ENCODE measurements at regions not wholly inside any gene's neighbourhood (a gene's known extent, or its start where the extent isn't known, plus 50 kb on each side); places are given as distances from the start of the nearest gene placed in this dataset.

DNA sequence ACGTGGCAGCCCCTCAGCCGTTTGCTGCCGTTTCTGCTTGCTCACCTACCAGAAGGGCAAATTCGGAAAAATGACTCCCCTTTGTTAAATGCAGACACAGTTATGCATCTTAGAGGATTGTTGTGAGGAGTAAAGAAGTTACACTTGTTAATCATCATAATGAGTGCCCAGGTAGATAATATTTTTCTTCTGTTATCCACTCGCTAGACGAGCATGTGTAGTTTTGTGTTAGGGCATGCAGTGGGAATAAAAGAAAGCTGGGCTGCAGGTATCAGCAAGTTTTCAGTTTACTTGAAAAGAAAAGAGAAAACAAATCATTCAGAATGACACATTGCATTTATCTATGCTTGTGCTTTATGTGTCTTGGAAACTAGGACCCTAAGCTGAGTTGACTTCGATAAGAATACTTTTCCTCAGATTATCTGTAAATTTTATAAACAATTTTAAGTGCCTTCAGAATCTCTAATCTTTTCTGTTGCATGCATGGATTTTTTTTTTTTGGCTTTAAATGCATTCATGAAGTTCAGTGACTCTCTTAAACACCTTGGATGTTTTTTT is 365.3 kb downstream of the QKI start:
- no peaks in the 10 kb centered on the region for H3K4me1 Mint-ChIP-seq
- H3K4me3 Mint-ChIP-seq = no peak overlapping the region
- no peaks in the 10 kb centered on the region for H3K9me3 Mint-ChIP-seq
- no peaks in the 10 kb centered on the region for H3K36me3 Mint-ChIP-seq
- H3K27ac Mint-ChIP-seq = no peak overlapping the region
- H3K27me3 Mint-ChIP-seq = peaks cover 5% of the 10 kb centered on the region

DNA sequence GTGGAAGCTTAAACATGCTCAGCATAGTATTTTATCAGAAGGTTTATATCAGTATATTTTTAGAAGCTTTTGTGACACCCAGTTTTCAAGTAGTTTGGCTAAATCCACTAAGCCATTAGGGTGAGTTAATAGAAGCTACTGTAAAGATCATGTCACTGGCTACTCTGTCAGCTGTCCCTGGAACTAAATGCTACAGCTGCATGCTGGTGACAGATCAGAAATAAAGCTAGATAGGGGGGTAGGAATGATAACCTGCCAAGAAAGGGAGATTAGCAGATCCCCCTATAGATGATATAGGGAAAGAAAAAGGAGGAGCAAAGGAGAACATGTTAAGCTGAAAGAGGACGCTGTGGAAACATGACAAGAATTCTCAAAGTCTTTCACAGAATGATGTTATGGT is 363.2 kb downstream of the QKI start:
- Mint-ChIP-seq H3K9me3 (no peaks in the 10 kb centered on the region), H3K4me3 (no peak overlapping the region), H3K36me3 (no peaks in the 10 kb centered on the region), H3K4me1 (no peaks in the 10 kb centered on the region), H3K27ac (no peak overlapping the region), H3K27me3 (peaks cover 5% of the 10 kb centered on the region)

DNA sequence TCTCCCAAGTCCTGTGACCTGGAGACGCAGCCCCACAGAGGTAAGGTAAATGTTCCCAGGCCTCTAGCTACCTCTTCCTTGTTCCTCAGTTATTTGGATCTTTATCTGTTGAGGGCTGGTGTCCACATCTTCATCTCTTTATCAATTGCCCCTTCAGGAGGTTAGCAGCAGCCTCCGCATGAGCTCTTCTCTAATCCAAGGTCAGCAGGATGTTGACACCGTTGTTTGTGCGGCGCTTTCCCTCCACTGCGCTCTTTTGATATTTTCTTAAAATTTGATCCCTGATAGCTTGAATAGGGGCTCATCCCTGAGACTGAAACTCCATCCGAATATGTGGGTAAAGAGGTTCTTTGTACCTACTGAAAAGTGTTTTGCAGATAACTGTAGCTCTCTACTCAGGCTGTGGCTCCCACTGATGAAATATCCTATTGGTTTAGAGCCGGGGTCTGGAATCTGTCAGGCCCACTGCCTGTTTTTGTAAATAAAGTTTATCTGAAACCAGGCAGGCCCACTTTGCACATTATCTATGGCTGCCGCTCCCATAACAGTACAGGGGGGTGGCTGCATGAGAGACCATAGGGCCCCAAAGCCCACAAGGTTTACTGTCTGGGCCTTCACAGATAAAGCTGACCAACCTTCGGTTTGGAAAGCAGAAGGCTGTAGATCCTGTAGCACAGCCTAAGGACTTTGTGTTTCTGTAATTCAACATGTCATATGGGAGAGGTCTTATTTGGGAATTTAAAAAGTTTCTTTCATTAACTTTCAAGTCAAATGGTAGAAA is 362.6 kb downstream of the QKI start:
- Mint-ChIP-seq H3K27ac (no peak overlapping the region), H3K4me1 (no peaks in the 10 kb centered on the region), H3K9me3 (no peaks in the 10 kb centered on the region), H3K36me3 (no peaks in the 10 kb centered on the region), H3K4me3 (no peak overlapping the region), H3K27me3 (peaks cover 5% of the 10 kb centered on the region)

DNA sequence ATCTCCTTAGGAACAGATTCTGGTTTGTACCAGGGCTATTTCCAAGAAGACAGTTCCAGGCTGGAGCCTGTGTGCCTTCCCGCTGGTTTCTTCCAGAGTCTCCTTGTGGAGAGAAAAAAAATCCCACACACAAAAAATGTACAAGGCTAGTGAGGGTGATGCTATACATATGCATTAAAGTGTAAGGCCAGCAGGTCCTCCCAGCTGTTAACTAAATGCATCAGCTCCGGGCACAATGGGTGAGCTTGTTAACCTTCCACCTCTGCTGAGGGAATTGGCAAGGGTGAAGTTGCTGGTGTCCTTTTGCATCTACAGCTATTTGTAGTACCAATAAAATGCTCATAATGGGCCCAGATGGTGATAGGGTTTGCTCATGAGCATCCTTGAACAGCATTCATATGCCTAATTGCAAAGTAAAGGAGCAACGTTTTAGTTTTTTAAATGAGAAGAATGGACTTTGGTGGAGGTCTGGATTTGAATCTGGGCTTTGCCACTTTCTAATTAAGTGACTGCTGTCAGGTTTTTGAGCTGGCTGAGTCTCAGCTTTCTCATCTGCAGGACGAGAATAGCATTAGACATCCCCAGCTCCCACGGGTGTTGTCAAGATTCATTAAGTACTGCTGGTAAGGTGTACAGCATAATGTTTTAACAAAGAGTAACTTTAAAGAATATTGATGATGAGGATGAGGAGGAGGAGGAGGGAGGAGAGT is 361.8 kb downstream of the QKI start:
- Mint-ChIP-seq H3K4me3 (no peak overlapping the region), H3K27me3 (peaks cover 5% of the 10 kb centered on the region), H3K9me3 (no peaks in the 10 kb centered on the region), H3K27ac (no peak overlapping the region), H3K36me3 (no peaks in the 10 kb centered on the region), H3K4me1 (no peaks in the 10 kb centered on the region)

DNA sequence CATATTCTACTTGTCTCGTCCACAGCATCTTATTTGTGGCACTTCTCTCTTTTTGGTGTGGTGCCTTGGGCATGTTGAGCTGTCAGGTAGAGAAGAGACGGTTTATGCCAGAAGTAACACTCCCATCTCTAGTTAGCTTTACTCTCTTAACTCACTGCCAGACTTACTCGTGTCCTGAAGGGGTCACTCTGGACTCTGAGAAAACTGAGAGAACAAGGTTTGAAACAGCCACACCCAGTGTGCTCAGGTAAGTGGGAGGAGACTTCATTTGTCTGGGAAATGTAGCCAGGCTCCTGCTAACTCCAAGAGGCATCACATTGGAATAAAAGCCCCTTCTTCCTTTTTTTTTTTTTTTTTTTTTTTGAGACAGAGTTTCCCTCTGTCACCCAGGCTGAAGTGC is 360.8 kb downstream of the QKI start:
- Mint-ChIP-seq H3K36me3 (no peaks in the 10 kb centered on the region), H3K4me3 (no peak overlapping the region), H3K9me3 (no peaks in the 10 kb centered on the region), H3K27me3 (peaks cover 4% of the 10 kb centered on the region), H3K4me1 (no peaks in the 10 kb centered on the region), H3K27ac (no peak overlapping the region)

DNA sequence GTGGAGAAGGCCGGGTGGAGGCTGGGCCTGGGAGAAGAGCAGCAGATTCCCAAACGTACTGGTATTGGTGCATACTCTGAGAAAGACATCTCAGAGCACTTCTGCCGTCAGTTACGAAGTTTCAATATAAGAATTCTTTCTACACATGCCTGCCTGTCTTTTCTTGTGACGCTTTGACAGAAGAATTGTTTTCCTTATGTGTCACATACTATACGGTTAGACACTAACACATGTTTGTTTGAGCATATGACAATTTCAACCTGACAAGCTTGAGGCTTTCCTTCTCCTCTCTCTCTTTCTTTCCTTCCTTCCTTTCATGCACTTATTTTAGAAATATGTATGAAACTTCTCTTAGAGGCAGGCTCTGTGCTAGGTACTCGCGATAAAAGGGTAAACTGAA is 360.0 kb downstream of the QKI start:
- Mint-ChIP-seq H3K27me3 (peaks cover 2% of the 10 kb centered on the region), H3K9me3 (no peaks in the 10 kb centered on the region), H3K36me3 (no peaks in the 10 kb centered on the region), H3K27ac (no peak overlapping the region), H3K4me3 (no peak overlapping the region), H3K4me1 (no peaks in the 10 kb centered on the region)

DNA sequence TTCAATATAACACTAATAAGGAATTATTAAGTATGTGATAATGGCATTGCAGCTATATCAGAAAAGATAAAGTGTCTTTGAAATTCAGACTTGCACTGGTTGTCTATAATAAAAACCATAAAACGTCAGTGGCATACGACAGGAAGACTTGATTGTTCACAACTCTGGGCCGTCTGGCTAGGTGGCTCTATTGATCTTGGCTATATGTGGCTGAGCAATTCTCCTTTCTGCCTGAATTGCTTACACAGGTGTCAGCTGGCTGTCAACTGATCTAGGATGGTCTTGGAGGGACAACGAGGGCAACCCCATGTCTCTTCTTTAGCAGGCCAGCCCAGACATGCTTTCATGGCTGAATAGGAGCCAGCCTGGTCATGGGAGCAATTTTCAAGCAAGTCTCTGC is 359.1 kb downstream of the QKI start:
- Mint-ChIP-seq H3K27ac (no peak overlapping the region), H3K4me1 (no peaks in the 10 kb centered on the region), H3K27me3 (peaks cover 3% of the 10 kb centered on the region), H3K36me3 (no peaks in the 10 kb centered on the region), H3K4me3 (no peak overlapping the region), H3K9me3 (no peaks in the 10 kb centered on the region)

DNA sequence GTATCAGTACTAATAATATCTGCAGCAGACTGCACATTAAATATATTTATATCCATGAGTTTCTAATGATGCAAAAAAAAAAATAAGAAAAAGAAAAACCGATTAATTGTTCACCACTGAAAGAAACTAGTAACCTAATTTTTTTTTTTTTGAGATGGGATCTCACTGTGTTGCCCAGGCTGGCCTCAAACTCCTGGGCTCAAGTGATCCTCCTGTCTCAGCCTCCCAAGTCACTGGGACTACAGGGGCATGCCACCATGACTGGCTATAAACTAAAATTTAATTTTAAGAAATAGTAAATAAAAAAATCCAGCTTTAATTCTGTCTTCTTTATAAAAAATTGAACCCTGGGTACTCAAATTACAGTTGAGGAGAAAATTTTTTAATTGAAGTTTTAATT is 358.2 kb downstream of the QKI start:
- Mint-ChIP-seq H3K36me3 (no peaks in the 10 kb centered on the region), H3K4me1 (no peaks in the 10 kb centered on the region), H3K27me3 (peaks cover 7% of the 10 kb centered on the region), H3K4me3 (no peak overlapping the region), H3K9me3 (no peaks in the 10 kb centered on the region), H3K27ac (no peak overlapping the region)

DNA sequence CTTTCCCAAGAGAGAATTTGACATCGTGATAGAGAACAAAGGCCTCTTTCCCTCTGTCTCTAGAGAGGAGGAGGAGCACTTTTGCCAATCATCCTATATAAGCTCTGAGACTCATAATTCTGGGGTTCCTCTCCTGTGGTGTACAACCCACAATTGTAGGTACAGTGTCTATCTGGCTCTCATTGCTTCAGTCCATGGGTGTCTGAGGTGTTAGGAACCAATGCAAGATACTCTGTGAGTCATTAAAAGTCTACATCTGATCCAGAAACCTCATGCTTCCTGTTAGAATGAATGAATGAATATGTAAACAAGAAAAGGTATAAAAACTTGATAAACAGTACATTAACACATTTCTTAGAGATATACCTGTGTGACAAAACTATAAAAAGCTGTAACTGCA is 356.7 kb downstream of the QKI start:
- Mint-ChIP-seq H3K4me1 (no peaks in the 10 kb centered on the region), H3K4me3 (no peak overlapping the region), H3K27ac (no peak overlapping the region)

DNA sequence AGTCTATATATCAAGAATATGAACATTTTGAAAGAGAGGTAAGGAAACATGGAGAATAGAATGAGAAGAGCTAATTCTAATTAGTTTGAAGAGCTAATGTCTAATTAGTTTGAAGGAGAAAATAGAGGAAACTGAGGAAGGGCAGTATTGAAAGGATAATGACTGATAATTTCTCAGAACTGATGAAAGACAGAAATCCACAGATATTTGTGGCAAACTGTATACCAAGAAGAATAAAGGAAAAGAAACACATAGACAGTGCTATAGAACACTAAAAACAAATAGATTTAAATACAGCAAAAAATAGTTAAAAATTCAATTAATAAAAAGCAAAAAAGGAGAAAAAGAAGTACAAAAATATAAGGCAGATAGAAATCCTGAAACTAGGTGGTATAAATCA is 354.4 kb downstream of the QKI start:
- no peaks in the 10 kb centered on the region for H3K4me1 Mint-ChIP-seq
- no peaks in the 10 kb centered on the region for H3K36me3 Mint-ChIP-seq
- H3K27me3 Mint-ChIP-seq = peaks cover 13% of the 10 kb centered on the region
- no peak overlapping the region for H3K4me3 Mint-ChIP-seq
- no peaks in the 10 kb centered on the region for H3K9me3 Mint-ChIP-seq
- H3K27ac Mint-ChIP-seq = no peak overlapping the region

More for the DNA sequence above, 356.7 kb downstream of the QKI start:
- Mint-ChIP-seq H3K27me3 (peaks cover 13% of the 10 kb centered on the region), H3K9me3 (no peaks in the 10 kb centered on the region), H3K36me3 (no peaks in the 10 kb centered on the region)

DNA sequence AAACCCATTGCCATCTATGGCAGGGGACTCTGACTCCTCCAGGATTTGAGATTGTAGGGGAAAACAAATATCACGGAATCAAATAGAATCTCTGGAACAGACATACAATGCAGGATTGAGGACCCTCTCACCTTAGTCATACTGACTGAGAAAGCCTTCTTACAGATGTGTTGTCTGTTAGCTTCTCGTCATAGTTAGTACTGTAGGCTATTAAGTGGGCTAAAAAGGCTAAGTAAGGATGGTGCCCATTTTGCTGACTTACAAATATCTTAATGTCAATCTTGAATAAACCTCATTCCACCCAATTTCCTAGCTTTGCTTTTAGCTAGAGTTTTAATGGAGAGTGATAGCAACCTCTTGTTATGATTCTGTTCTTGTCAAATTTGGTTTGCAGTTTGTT is 352.4 kb downstream of the QKI start:
- Mint-ChIP-seq H3K4me1 (no peaks in the 10 kb centered on the region), H3K36me3 (no peaks in the 10 kb centered on the region), H3K9me3 (no peaks in the 10 kb centered on the region), H3K27me3 (peaks cover 19% of the 10 kb centered on the region), H3K4me3 (no peak overlapping the region), H3K27ac (no peak overlapping the region)

DNA sequence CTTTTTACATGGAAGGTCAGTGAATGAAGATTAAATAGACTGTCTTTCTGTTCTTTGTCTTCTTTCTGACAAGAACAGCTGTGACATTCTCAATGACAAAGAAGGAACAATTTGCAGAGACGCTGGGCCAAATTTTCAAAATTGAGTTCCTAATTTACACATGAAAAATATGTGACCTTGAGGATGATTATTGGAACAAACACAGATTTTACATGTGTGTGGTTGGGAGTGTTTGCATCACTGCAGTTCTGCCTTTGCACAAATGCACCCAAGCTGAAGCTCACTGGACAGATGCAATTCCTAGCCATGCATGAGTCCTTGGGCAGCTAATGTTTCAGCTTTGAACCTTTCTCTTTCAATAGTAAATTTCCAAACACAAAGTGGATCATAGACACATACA is 350.8 kb downstream of the QKI start:
- H3K4me1 Mint-ChIP-seq = no peaks in the 10 kb centered on the region
- no peak overlapping the region for H3K27ac Mint-ChIP-seq
- no peak overlapping the region for H3K4me3 Mint-ChIP-seq
- no peaks in the 10 kb centered on the region for H3K9me3 Mint-ChIP-seq
- no peaks in the 10 kb centered on the region for H3K36me3 Mint-ChIP-seq
- peaks cover 21% of the 10 kb centered on the region for H3K27me3 Mint-ChIP-seq

DNA sequence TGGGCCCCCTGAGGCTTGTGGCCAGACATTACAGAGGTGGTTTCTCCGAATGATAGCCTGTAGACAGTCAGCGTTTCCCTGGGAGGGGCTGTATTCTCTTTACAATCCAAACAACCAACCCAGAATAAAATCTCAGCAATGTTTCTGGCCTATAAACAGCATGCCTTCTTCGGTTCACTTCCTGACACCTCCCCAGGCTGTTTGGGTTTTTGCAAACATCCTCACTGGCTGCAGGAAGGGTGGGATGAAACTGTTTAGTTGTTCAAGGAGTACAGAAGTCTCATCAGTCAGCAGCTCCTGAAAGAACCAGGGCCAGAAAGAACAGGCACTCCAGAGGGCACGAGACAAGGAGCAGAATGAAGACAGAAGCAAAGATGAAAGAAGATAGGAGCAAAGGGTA is 350.0 kb downstream of the QKI start:
- Mint-ChIP-seq H3K4me1 (no peaks in the 10 kb centered on the region), H3K4me3 (no peak overlapping the region), H3K36me3 (no peaks in the 10 kb centered on the region), H3K27me3 (peaks cover 21% of the 10 kb centered on the region), H3K9me3 (no peaks in the 10 kb centered on the region), H3K27ac (no peak overlapping the region)

DNA sequence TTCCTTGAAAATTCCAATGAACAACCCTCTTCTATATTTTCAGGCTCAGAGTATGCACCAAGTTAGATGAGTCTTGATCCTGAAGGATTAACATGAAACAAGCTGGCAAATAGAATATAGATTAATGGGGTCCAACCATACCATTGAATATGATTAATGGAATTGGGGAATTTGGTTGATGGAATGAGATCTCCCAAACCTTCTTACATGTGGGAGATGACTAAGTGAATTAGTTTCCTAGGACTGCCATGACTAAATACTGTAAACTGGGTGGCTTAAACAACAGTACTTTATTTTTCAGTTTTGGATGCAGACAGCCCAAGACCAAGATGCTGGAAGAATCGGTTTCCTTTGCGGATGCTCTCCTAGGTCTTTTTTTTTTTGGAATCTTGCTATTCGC is 347.0 kb downstream of the QKI start:
- no peak overlapping the region for H3K4me3 Mint-ChIP-seq
- H3K36me3 Mint-ChIP-seq = no peaks in the 10 kb centered on the region
- peaks cover 10% of the 10 kb centered on the region for H3K27me3 Mint-ChIP-seq
- no peaks in the 10 kb centered on the region for H3K4me1 Mint-ChIP-seq
- H3K27ac Mint-ChIP-seq = no peak overlapping the region
- H3K9me3 Mint-ChIP-seq = no peaks in the 10 kb centered on the region

DNA sequence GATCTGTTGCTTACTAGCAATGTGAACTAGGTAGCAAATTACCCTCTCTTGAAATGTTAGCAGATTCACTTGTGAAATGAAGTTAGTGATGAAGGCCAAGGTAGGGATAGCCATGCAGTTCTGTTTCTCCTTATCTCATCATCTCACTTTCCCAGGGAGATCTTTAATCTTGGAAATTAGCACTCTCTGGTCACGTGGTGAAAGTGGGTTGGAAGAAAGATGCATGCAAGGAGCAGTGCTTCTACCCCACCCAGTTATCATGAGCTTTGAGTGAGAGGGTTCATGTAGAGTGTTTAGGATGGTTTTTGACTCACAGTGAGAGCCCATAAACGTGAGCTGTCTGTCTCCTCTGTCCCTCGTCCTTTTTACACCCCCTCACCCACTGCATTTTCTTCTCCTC is 346.3 kb downstream of the QKI start:
- Mint-ChIP-seq H3K9me3 (no peaks in the 10 kb centered on the region), H3K27me3 (peaks cover 10% of the 10 kb centered on the region)

DNA sequence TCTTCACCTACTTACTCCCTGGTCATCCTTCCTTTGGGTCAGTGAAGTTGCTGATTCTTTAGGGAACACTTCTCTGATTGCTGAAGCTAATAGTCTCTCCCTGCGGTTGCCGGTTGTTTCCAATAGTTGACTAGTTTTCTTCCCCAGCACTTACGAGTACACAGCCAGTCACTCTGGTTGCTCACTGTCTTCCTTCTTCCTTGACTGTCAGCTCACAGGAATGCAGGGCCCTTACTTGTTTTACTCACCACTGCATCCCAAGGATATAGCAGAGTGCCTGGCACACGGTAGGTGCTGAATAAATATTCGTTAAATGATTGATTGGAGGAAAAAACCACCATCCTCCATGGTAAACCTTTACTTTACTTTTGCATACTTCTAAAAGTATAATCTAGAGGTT is 345.0 kb downstream of the QKI start:
- Mint-ChIP-seq H3K9me3 (no peaks in the 10 kb centered on the region), H3K27ac (no peak overlapping the region), H3K4me1 (no peaks in the 10 kb centered on the region), H3K4me3 (no peak overlapping the region), H3K27me3 (peaks cover 10% of the 10 kb centered on the region), H3K36me3 (no peaks in the 10 kb centered on the region)

More for the DNA sequence above, 346.3 kb downstream of the QKI start:
- Mint-ChIP-seq H3K27ac (no peak overlapping the region), H3K4me1 (no peaks in the 10 kb centered on the region), H3K4me3 (no peak overlapping the region), H3K36me3 (no peaks in the 10 kb centered on the region)
